HG03196 (cell line): ENCODE measurements at regions not wholly inside any gene's neighbourhood (a gene's known extent, or its start where the extent isn't known, plus 50 kb on each side); places are given as distances from the start of the nearest gene placed in this dataset.
"Not testable (repeated sequence)": the region's sequence is repeated elsewhere in the genome, so short reads cannot be mapped to it uniquely, and the experiment has no call there.

Experiments
- ATAC-seq: cut with Tn5 transposase; IDR thresholded peaks from one replicate; pipeline ENCODE4 v1.9.1; 2021; ENCODE audit not compliant: unreplicated experiment

DNA sequence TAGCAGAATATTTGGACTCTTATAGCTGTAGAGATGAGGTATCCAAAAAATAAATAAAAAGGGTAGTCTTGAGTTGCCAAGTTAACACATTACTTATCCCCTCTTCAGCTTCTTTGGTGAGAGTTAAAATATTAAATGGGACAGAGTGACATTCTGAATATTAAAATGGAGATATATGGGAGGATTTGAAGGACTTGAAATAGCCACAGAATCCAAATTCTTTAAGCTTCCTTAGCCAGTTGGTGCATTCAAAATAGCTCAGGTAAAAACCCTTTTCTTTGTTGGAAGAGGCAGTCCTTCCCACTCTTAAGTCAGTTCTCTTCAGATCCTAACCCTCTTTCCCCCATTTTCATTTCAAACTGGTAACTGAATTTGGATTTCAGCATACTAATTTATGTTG lies 130.1 kb upstream of the KLF12 start:
- ATAC-seq = no peak

DNA sequence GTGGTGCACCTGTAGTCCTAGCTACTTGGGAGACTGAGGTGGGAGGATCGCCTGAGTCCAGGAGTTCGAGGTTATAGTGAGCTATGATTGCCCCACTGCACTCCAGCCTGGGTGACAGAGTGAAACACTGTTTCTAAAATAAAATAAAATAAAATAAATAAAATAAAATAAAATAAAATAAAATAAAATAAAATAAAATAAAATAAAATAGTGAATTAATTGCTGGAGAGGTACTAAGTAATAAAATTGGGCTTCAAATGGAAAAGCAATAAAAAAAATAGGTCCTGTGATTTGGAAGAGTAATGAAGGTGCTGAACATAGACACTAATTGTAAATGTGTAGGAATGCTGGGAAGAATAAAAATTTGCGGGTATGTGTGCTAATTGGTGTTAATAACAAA lies 126.2 kb upstream of the KLF12 start:
- ATAC-seq = not testable (repeated sequence)

DNA sequence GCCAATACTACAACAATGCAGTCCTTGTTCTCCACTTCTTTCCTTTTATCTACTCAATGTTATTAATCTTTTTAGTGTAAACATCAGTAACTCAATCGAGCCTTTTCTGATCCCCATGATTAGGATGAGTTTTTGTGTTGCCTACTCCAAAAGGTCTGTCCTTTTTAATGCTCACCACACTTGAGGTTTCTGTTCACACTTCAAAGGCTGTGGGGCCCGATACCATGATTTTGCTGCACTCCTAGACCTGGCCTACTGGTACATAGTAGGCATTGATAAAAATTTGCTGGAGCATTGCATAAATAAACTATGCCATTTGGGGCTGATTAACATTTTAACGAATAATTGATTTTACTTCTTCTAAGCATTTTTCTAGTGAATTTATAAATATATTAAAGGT lies 125.4 kb upstream of the KLF12 start:
- ATAC-seq = no peak

DNA sequence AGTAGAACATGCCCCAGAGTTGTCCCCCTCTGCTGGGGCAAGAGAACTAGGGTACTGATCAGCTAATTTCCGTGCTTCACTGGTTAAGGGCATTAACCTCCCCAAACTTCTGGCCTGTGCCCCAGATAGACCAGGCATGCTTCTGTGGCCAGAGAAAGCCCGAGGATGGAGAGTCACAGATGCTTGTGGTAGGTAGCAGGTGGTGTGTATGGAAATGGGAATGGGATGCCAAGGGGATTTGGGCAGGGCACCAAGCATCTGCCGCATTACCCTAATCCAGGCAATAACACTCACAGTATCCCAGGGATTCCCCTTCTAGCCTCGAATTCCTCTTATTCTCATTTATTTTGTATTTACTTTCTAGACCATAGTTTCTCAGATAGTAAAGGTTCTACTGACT lies 124.8 kb upstream of the KLF12 start:
- no peak for ATAC-seq

DNA sequence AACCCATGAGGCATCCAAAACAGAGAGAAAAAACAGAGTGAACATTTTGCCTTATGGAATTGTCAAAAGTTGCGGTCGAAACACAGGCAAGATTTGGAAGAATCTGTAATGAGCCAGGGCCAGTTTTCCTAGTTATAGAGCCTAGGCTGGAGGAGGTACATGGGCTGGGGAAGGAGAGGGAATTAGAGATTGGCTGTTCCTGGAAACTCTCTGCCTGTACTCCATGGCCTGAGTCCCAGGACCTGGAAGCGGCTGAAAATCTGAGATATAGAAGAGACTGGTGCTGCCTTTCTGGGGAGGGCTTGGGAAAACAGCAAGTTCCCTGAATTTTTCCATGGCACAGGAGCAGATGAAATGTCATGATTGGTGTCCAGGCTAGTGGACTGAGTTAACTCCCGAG lies 122.8 kb upstream of the KLF12 start:
- ATAC-seq = no peak

DNA sequence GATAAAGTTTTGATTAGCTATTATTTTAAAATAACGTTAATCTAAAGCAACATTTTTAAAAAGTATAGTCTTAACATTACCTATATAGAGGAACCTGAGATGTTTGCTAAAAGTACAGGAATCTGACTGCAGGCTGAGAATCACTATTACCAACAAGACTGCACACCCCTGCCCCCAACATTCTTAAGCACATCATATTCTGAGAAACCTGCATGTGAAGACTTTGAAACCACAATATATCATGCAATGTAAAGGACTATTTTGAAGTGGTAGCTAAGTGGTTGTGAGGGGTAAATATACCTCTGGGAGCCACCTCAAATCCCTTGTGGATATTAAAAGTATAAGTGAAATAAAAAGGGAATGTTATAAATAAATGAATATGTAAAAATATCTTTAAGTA lies 119.0 kb upstream of the KLF12 start:
- no peak for ATAC-seq

DNA sequence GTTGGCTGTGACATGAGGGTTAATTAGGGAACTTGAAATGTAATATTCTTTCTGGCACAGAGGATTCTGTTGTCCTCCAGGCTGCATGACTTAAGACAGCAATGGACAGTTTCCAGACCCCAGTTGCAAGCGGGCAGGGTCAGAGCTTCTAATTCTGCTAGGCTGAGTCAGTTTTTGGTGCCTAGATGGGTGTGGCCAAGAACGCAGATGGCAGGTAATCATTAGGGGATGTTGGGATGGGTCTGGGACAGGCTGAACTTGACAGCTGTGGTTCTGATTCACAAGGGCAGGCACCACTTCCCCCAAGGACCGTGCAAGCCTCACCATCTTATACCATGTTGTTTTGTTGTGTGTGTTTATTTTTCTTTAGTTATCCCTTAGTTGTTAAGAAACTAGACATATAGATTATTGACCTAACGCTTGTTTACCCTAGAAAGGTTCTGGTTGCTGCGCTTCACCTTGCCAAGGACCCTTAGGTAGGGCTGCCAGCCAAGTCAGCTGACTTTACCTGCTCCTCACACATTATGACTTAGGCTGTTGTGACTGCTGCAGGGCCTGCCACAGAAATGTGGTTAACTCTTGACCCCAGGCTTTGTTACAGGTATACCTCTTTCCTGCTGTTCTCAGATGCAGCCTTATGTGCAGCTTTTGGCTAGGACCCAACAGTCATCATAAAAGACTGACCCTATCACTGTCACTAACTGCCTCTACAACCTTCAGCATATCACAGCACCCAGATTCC lies 117.7 kb upstream of the KLF12 start:
- ATAC-seq = no peak

DNA sequence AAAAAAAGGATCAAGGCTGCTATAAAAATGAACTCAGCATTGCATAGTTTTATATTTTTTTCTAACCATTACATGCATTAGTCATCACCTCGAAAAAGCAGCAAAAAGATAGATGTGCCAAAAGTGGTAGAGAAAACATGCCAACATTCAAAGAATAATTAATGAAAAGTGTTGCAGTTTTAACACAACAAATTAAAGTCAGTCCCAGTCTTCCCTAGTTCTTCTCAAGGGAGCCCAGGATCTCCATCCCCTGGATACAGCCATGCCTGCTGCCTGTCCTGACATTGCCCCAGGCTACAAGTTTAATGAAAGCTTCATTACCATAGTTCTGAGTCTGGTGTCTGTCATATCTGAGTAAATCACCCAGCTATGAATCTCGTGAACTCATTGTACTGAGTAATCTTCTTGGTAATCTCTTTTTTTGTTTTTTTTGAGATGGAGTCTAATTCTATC lies 116.6 kb upstream of the KLF12 start:
- no peak for ATAC-seq

DNA sequence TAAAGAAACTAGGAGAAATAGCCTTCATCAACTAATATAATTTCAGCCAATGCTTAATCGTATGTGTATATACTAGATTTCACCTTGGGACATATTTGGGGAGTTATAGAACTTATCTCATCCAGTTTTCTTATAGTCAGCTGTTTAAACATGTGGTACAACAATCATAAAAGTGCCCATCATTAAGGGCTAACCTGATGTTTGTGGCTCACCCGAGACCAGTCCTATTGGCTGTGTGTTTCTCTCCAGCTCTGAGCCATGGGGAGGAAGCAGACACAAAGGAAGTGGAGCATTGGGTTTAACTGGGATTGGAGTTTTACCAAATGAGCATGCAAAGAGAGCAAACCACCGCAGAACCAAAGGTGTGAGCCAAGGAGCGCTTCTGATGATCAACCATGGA lies 114.3 kb upstream of the KLF12 start:
- ATAC-seq = no peak

DNA sequence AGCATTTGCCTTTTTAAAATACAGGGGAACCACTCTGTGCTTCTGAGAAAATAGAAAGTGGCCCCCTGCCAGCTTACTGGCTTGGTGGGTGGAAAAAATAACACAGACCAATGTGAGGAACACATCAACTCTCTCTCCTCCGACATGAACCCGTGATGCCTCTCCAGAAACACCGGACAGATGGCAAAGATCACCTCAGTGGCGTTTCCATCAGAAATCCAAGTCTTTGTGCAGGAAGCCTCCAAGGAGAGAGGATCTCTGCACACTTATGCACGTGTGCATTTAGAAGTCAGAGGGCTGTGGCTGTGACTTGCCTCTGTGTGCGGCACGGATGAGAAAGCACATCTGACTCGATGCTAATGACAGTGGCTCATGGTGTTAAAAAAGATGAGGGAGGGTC lies 112.3 kb upstream of the KLF12 start:
- no peak for ATAC-seq

DNA sequence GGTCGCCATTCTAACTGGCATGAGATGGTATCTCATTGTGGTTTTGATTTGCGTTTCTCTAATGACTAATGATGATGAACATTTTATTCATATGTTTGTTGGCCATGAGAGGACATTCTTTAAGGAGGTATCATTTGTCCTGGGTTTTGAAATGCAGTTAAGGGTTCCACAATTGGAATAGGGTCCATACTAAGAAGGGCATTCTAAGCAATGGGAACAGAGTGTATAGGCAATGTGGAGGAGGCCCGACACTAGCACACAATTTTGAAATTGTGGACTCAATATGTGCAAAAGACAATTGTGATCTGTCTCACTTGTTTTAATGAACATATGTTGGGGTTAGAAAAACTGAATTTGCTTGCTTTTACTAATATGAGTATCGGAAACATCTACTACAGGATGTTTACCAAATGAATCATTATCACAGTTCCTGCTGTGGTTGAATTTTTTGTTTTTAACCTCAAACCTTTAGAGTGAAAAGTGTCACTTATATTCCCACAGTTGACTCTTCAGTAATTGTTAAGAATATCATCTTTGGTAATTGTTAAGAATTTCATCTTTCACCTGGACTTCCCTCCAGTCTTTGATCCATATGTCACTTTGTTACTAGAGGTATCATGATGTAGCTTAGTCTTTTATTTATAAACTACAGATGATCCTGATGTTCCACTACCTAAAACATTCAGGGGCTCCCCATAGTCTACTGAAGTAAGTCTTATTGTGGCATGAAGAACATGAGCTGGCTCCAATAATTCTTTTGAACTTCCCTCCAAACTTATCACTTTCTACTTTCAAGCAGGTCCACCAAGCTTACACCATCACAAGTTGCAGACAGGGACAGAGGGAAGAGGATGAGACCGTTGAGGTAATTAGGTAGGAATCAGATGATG lies 109.7 kb upstream of the KLF12 start:
- ATAC-seq = no peak

DNA sequence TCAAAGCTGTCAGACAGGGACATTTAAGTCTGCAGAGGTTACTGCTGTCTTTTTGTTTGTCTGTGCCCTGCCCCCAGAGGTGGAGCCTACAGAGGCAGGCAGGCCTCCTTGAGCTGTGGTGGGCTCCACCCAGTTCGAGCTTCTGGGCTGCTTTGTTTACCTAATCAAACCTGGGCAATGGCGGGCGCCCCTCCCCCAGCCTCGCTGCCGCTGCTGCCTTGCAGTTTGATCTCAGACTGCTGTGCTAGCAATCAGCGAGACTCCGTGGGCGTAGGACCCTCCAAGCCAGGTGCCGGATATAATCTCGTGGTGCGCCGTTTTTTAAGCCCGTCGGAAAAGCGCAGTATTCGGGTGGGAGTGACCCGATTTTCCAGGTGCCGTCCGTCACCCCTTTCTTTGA lies 107.1 kb upstream of the KLF12 start:
- ATAC-seq = not testable (repeated sequence)

DNA sequence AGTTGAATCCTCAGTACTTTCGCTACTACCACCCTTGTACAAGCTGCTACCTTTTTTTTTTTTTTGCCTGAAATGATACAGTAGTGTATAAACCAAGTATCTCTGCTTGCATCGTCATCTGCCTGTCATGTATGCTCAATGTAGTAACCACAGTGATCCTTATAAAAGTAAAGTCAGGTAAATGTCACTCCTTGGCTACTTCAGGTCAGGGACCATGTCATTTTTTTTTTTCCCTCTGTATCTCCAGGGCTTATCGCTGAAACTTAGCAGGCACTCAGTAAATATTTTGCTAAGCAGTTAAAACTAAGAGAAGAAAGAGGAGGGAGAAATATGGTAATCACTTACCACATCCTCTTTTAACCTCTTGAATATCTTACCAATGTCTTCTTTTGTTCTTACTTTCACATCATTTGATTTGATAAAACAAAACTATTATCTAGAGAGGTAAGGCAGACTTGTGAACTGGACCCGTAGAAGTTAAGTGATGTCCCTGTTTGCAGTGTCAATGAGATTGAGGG lies 96.8 kb upstream of the KLF12 start:
- ATAC-seq = no peak

DNA sequence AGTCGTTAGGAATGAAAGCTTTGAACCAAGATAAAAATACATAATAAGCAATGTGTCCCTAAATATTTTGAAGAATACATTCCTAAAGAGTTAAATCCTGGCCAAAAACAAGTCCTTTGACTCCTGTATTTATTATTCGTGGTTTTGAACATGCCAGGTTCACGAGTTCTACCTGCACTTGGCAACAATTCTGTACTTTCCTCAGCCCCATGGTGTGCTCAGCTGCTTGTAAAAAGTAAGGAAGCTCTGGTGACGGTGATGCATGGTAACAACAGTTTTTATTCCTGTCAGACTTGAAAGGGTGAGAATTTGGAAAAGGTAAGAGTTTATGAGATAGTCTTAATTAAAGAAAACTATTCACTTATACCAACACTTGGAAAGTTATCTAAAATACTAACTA lies 95.0 kb upstream of the KLF12 start:
- no peak for ATAC-seq

DNA sequence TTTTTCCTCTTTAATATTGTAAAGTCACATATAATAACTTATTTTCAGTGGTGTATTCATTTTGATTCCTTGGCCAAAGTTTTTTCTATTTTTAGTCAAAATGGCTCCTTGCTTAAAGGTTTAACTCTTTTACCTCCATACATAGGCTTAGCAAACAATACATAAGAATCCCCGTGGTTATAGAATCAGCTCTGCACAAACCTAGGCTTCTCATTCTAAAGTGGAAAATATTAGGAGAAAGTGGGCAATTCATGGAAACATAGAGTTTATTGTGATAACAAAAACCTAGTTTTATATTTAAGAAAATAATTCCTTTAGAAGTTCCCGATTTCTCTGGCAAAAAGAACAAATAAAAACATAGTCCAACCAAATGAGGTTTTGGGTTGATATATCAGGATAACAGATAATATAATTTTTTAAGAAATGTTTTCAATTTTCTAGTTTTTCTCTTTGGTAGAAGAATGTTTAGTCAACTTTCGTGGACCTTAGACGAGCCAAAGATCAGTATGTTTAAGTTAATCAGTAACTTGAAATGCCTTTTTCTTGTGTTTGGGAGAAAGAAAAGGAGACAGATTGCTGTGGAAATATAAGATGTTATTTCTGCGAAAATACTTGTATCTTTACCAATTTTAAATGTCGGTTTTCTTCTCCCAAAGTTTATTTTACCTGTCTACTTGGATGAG lies 93.4 kb upstream of the KLF12 start:
- no peak for ATAC-seq

DNA sequence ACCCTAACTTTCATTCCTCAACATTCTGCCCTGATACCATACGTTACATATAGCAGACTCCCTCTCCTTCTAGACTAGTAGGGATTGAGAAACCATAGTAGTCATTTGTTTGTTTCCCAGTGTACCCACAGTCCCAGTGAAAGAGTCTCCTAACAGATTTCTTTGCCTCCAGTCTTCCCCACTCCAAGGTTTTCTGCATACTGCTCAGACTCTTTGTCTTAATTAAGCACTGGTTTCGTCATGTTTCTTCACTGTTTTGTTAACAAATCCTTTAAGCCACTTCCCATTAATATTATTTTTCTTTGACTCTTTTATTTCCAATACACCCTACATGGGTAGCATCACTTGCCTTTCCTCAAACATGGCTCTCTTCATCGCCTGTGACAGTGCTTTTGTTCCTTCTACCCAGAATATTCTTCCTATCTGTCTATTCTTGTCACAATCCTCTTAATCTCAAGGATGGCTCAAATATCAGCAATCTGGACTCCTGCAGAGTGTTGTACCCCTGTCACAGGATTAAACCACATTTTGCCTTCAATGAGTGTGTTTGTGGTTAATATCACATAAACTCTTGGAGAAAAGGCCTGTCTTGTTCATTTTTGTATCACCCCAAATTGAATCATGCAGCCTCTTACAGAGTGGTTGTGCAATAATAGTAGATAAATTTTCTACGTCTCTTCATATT lies 92.7 kb upstream of the KLF12 start:
- ATAC-seq = no peak

DNA sequence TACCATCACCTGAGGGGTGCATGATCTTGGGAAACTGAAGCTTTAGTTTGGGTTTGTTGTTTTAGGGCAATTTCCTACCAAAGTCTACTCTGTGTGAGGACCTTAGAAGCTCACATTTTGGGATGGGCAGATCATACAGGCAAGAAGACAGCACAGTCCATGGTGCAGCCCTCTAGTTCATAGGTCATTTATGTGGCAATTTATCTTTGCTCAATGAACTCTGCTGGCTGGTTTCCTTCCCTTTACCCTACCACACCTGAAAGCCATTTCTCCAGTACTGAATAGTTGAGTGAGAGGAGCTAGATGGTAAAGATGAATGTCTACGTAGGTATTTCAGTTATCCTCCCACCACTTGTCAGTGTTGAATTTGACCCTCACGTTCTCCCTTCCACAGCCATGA lies 87.5 kb upstream of the KLF12 start:
- ATAC-seq = no peak

DNA sequence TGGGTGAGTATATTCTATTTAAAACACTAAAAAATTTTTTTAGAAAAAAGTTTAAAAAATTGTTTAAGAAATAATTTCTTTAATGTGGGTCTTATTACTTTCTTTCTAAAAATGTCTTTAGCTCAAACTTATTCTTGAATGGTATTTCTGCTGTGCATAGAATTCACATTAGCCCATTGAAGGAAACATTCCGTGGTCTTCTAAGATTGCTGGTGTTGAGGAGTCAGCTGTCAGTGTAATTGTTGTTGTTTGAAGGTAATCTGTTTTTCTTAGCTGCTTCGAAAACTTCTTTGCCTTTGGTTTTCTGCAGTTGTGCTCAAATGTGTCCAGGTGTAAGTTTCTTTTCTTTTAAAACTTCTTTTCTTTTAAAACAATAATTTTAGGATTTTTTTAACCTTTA lies 85.4 kb upstream of the KLF12 start:
- no peak for ATAC-seq

DNA sequence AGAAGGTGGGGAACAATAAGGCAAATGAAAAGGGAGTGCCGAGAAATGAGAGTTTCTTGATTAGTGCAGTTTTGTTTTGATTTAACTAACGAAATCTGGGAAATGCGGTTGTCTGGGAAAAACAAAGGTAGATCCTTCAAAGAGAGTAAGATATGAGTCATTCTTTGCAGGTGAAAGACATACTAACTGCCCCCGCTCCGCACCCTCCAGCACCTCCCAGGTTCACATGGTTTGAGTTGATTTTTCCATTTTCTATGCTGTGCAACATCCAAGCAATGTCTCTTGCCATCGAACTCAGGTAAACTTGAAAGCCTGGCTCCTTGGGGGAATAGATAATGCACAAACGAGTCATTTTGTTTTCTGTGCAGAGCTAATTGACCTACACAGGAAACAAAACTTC lies 84.1 kb upstream of the KLF12 start:
- no peak for ATAC-seq

DNA sequence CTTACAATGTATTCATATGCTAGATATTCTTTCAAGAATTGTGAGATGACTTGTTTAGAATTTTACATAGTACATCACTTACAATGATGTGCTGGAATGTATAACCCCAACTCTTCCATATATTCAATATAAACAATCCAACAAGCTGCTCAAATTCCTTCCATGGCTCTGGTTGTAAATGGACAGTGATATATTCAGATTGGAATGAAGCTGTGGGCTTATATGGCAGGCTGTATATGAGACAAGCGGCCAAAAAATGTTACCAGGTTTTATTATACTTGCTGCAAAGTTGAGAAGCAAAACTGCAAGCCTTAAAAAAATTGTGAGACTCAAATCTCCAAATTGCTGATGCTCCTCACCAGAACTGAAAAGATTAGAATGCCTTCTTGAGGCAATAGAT lies 83.6 kb upstream of the KLF12 start:
- no peak for ATAC-seq

DNA sequence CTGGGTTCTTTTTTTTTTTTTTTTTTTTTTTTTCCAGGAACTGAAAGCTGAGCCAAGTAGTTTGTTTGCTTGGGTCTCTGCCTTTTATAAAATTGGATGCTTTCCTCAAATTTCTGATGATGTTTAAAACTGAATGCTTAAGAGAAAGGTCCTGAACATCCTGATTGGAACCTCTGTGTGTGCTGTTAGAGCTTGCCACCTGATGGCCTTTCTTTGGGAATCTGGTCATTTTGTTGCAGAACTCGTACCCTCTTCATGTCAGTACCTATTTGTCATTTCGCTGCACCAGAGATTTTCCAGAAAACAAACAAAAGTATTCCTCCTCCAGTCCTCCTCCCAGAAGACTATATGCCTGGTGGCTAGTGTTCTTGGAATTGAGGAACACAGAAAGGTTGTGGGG lies 81.2 kb upstream of the KLF12 start:
- no peak for ATAC-seq
